NCI-H1694 (cell line): ENCODE measurements at regions not wholly inside any gene's neighbourhood (a gene's known extent, or its start where the extent isn't known, plus 50 kb on each side); places are given as distances from the start of the nearest gene placed in this dataset.

Source experiments
- DNase-seq: peaks from one replicate; lab custom pipeline; 2025; lab: John Stamatoyannopoulos, UW

GRCh38 chr1:162966613-162967012 lies 102.5 kb upstream of the RGS4 start:
- no peak for DNase-seq

GRCh38 chr1:162964901-162965300 lies 103.9 kb upstream of the CCDC190 start:
- no peak for DNase-seq

- no peak for DNase-seq
Measured at GRCh38 chr1:162956922-162957321, 95.9 kb upstream of the CCDC190 start.

- DNase-seq: no peak
Measured at GRCh38 chr1:162954824-162955223, 93.8 kb upstream of the CCDC190 start.

GRCh38 chr1:162952956-162953355 lies 92.0 kb upstream of the CCDC190 start:
- no peak for DNase-seq

GRCh38 chr1:162951553-162952315 lies 90.8 kb upstream of the CCDC190 start:
- no peak for DNase-seq

- no peak for DNase-seq
Measured at GRCh38 chr1:162950187-162950586, 89.2 kb upstream of the CCDC190 start.

GRCh38 chr1:162946701-162947100 lies 85.7 kb upstream of the CCDC190 start:
- DNase-seq: no peak

- no peak for DNase-seq
Measured at GRCh38 chr1:162944974-162945674, 84.1 kb upstream of the CCDC190 start.

GRCh38 chr1:162943622-162944021 lies 82.6 kb upstream of the CCDC190 start:
- DNase-seq: no peak

- DNase-seq: no peak
Measured at GRCh38 chr1:162942916-162943559, 82.1 kb upstream of the CCDC190 start.

- DNase-seq: no peak
Measured at GRCh38 chr1:162941024-162941423, 80.0 kb upstream of the CCDC190 start.

GRCh38 chr1:162939035-162939434 lies 78.1 kb upstream of the CCDC190 start:
- no peak for DNase-seq

GRCh38 chr1:162937716-162938395 lies 76.9 kb upstream of the CCDC190 start:
- no peak for DNase-seq

- DNase-seq: no peak
Measured at GRCh38 chr1:162930976-162931560, 70.1 kb upstream of the CCDC190 start.

GRCh38 chr1:162930532-162930931 lies 69.6 kb upstream of the CCDC190 start:
- DNase-seq: no peak

- DNase-seq: no peak
Measured at GRCh38 chr1:162929177-162929576, 68.2 kb upstream of the CCDC190 start.

GRCh38 chr1:162928141-162928540 lies 67.2 kb upstream of the CCDC190 start:
- no peak for DNase-seq

- DNase-seq: no peak
Measured at GRCh38 chr1:162927421-162927820, 66.4 kb upstream of the CCDC190 start.

GRCh38 chr1:162926906-162927305 lies 65.9 kb upstream of the CCDC190 start:
- DNase-seq: no peak

GRCh38 chr1:162924179-162924578 lies 63.2 kb upstream of the CCDC190 start:
- DNase-seq: no peak

GRCh38 chr1:162922201-162922600 lies 61.2 kb upstream of the CCDC190 start:
- no peak for DNase-seq
